GM23338 (cell line): ENCODE measurements at regions not wholly inside any gene's neighbourhood (a gene's known extent, or its start where the extent isn't known, plus 50 kb on each side); places are given as distances from the start of the nearest gene placed in this dataset.

Source experiments
- ATAC-seq: fragments of 200-7000 bp; cut with Tn5 transposase; 3 replicates; pipeline ENCODE4 v1.9.1; 2020
- DNase-seq: peaks from one replicate; pipeline ENCODE4 v3.0.0-alpha.2; 2015; ENCODE audit warnings: low spot score
- H2AFZ ChIP-seq: fragments of 200-600 bp; sonication (generic); 2 replicates; pipeline ENCODE4 v1.8.0; 2016; ENCODE audit warnings: antibody characterized with exemption, mild to moderate bottlenecking, moderate library complexity
- H3F3A ChIP-seq: fragments of 200-600 bp; sonication (generic); replicated peaks from 2 replicates; pipeline ENCODE4 v1.8.0; 2017; ENCODE audit warnings: antibody characterized with exemption, mixed run types, low read depth
- H3K27ac ChIP-seq: fragments of 200-600 bp; sonication (generic); 2 replicates; pipeline ENCODE4 v1.6.1; 2016; ENCODE audit warnings: low read depth
- H3K27me3 ChIP-seq: fragments of 200-600 bp; sonication (generic); 2 replicates; pipeline ENCODE4 v1.8.0; 2016; ENCODE audit warnings: mild to moderate bottlenecking, mixed run types, moderate library complexity; ENCODE audit not compliant: insufficient read depth
- H3K36me3 ChIP-seq: fragments of 200-600 bp; sonication (generic); 2 replicates; pipeline ENCODE4 v1.8.0; 2016; ENCODE audit warnings: mild to moderate bottlenecking; ENCODE audit not compliant: insufficient read depth
- H3K4me1 ChIP-seq: fragments of 200-600 bp; sonication (generic); 2 replicates; pipeline ENCODE4 v1.8.0; 2016; ENCODE audit warnings: mild to moderate bottlenecking, moderate library complexity; ENCODE audit not compliant: insufficient read depth
- H3K4me2 ChIP-seq: fragments of 200-600 bp; sonication (generic); 2 replicates; pipeline ENCODE4 v1.7.1; 2017; ENCODE audit warnings: mixed run types
- H3K4me3 ChIP-seq: fragments of 200-600 bp; sonication (generic); 2 replicates; pipeline ENCODE4 v1.6.1; 2016; ENCODE audit warnings: mixed run types
- H3K79me2 ChIP-seq: fragments of 200-600 bp; sonication (generic); replicated peaks from 2 replicates; pipeline ENCODE4 v1.8.0; 2017; ENCODE audit warnings: mild to moderate bottlenecking; ENCODE audit not compliant: insufficient read depth
- H3K9me2 ChIP-seq: fragments of 200-600 bp; sonication (generic); 2 replicates; pipeline ENCODE4 v1.8.0; 2017; ENCODE audit not compliant: insufficient read depth
- H4K20me1 ChIP-seq: fragments of 200-600 bp; sonication (generic); replicated peaks from 2 replicates; pipeline ENCODE4 v1.8.0; 2017; ENCODE audit warnings: mild to moderate bottlenecking; ENCODE audit not compliant: insufficient read depth
- H3K27ac Mint-ChIP-seq: 2 replicates; pipeline ENCODE4 v1.8.0; 2020; ENCODE audit warnings: inconsistent platforms, mild to moderate bottlenecking, moderate library complexity, mixed read lengths
- H3K27me3 Mint-ChIP-seq: 3 replicates; pipeline ENCODE4 v1.8.0; 2022; ENCODE audit warnings: low read depth, mild to moderate bottlenecking, moderate library complexity, mixed read lengths, inconsistent platforms; ENCODE audit not compliant: insufficient read depth, poor library complexity
- H3K36me3 Mint-ChIP-seq: 3 replicates; pipeline ENCODE4 v1.8.0; 2021; ENCODE audit warnings: low read depth, mild to moderate bottlenecking, inconsistent platforms, moderate library complexity, mixed read lengths
- H3K4me1 Mint-ChIP-seq: 3 replicates; pipeline ENCODE4 v1.8.0; 2020; ENCODE audit warnings: mild to moderate bottlenecking, inconsistent platforms, mixed read lengths
- H3K4me3 Mint-ChIP-seq: 3 replicates; pipeline ENCODE4 v1.8.0; 2021; ENCODE audit warnings: moderate library complexity, mild to moderate bottlenecking, inconsistent platforms, mixed read lengths
- H3K9me3 Mint-ChIP-seq: 3 replicates; pipeline ENCODE4 v1.8.0; 2020; ENCODE audit warnings: moderate library complexity, mild to moderate bottlenecking, inconsistent platforms, mixed read lengths
- CREB1 ChIP-seq: fragments of 250-450 bp; sonication (Bioruptor Pico); IDR thresholded peaks from 2 replicates; pipeline ENCODE4 v1.5.0; 2020; ENCODE audit warnings: low read depth, mild to moderate bottlenecking, moderate library complexity
- ETS1 ChIP-seq: IDR thresholded peaks from 2 replicates; pipeline ENCODE4 v1.6.1; 2016; ENCODE audit warnings: antibody characterized with exemption
- EZH2 ChIP-seq: fragments of 200-600 bp; sonication (generic); IDR thresholded peaks from one replicate; pipeline ENCODE4 v1.8.0; 2017; ENCODE audit warnings: antibody characterized with exemption, mild to moderate bottlenecking, low read depth; ENCODE audit not compliant: unreplicated experiment
- EZH2phosphoT487 ChIP-seq: fragments of 200-600 bp; sonication (generic); IDR thresholded peaks from one replicate; pipeline ENCODE4 v1.8.1; 2018; ENCODE audit warnings: antibody characterized with exemption; ENCODE audit not compliant: unreplicated experiment
- JUNB ChIP-seq: IDR thresholded peaks from one replicate; pipeline ENCODE4 v1.6.1; 2016; ENCODE audit warnings: antibody characterized with exemption; ENCODE audit not compliant: unreplicated experiment
- NANOG ChIP-seq: IDR thresholded peaks from 2 replicates; pipeline ENCODE4 v1.6.1; 2016; ENCODE audit warnings: antibody characterized with exemption, borderline replicate concordance
- POLR2AphosphoS5 ChIP-seq: IDR thresholded peaks from 2 replicates; pipeline ENCODE4 v1.6.1; 2016; ENCODE audit warnings: antibody characterized with exemption, low read depth
- REST ChIP-seq: IDR thresholded peaks from one replicate; pipeline ENCODE4 v1.6.1; 2018; ENCODE audit warnings: antibody characterized with exemption; ENCODE audit not compliant: unreplicated experiment
- STAT1 ChIP-seq: IDR thresholded peaks from one replicate; pipeline ENCODE4 v1.6.1; 2016; ENCODE audit warnings: antibody characterized with exemption; ENCODE audit not compliant: unreplicated experiment
- ZNF114 ChIP-seq: fragments of 250-450 bp; sonication (Bioruptor Pico); IDR thresholded peaks from 2 replicates; pipeline ENCODE4 v1.5.0; 2020; ENCODE audit warnings: mild to moderate bottlenecking, moderate library complexity
- ZNF331 ChIP-seq: fragments of 250-450 bp; sonication (Bioruptor Pico); IDR thresholded peaks from 2 replicates; pipeline ENCODE4 v1.5.0; 2020; ENCODE audit warnings: low read depth, mild to moderate bottlenecking, moderate library complexity
- ZNF462 ChIP-seq: fragments of 250-450 bp; sonication (Bioruptor Pico); IDR thresholded peaks from 2 replicates; pipeline ENCODE4 v1.5.0; 2020; ENCODE audit warnings: mild to moderate bottlenecking, moderate library complexity

GRCh38 chr22:27651486-27651885 is 150.1 kb downstream of the MN1 start:
- ATAC-seq (no peak; the same call in 2 of the 3 replicates), DNase-seq (no peak)
- peaks cover 3% of the 10 kb centered on the region for H3K9me3 Mint-ChIP-seq
- no peak for TF ChIP-seq REST
- no peak for TF ChIP-seq EZH2
- no peak for TF ChIP-seq JUNB
- no peak for TF ChIP-seq ZNF331 (CRISPR knock-in tag)
- TF ChIP-seq NANOG, result no peak
- no peak for TF ChIP-seq POLR2AphosphoS5
- TF ChIP-seq ZNF462 (CRISPR knock-in tag), result no peak
- TF ChIP-seq EZH2phosphoT487, result no peak
- no peak for TF ChIP-seq ZNF114
- TF ChIP-seq ETS1, result no peak
- TF ChIP-seq CREB1 (CRISPR knock-in tag), result no peak
- TF ChIP-seq STAT1, result no peak
- peaks cover 4% of the 10 kb centered on the region for H3K27me3 Mint-ChIP-seq
- no peak overlapping the region for H3K27ac Mint-ChIP-seq
- peaks cover 9% of the 10 kb centered on the region for H3K4me1 Mint-ChIP-seq
- no peaks in the 10 kb centered on the region for H3F3A ChIP-seq
- H3K4me2 ChIP-seq, result no peak overlapping the region
- no peaks in the 10 kb centered on the region for H4K20me1 ChIP-seq
- no peak overlapping the region for H3K27ac ChIP-seq
- no peak overlapping the region for H3K4me3 Mint-ChIP-seq
- H3K36me3 ChIP-seq, result no peaks in the 10 kb centered on the region
- no peaks in the 10 kb centered on the region; the same call in 1 of the 2 replicates for H3K9me2 ChIP-seq
- H3K27me3 ChIP-seq, result no peaks in the 10 kb centered on the region
- peaks cover 2% of the 10 kb centered on the region; the same call in 1 of the 3 replicates for H3K36me3 Mint-ChIP-seq
- H2AFZ ChIP-seq, result no peak overlapping the region
- peaks cover 4% of the 10 kb centered on the region; the same call in 1 of the 2 replicates for H3K4me1 ChIP-seq
- no peaks in the 10 kb centered on the region for H3K79me2 ChIP-seq
- no peak overlapping the region for H3K4me3 ChIP-seq
